HT1080 (cell line): ENCODE measurements at regions not wholly inside any gene's neighbourhood (a gene's known extent, or its start where the extent isn't known, plus 50 kb on each side); places are given as distances from the start of the nearest gene placed in this dataset.
"Not testable (repeated sequence)": the region's sequence is repeated elsewhere in the genome, so short reads cannot be mapped to it uniquely, and the experiment has no call there.

ENCODE experiments used
- DNase-seq: peaks from one replicate; pipeline ENCODE4 v3.0.0-alpha.2; 2015; ENCODE audit warnings: low read depth

GRCh38 chr1:228611707-228612106 is 123.6 kb upstream of the RHOU start:
- not testable (repeated sequence) for DNase-seq

- not testable (repeated sequence) for DNase-seq
These were observed 113.1 kb upstream of the RHOU start for GRCh38 chr1:228622002-228622716.

GRCh38 chr1:228626481-228626880 is 108.8 kb upstream of the RHOU start:
- DNase-seq = not testable (repeated sequence)

DNA sequence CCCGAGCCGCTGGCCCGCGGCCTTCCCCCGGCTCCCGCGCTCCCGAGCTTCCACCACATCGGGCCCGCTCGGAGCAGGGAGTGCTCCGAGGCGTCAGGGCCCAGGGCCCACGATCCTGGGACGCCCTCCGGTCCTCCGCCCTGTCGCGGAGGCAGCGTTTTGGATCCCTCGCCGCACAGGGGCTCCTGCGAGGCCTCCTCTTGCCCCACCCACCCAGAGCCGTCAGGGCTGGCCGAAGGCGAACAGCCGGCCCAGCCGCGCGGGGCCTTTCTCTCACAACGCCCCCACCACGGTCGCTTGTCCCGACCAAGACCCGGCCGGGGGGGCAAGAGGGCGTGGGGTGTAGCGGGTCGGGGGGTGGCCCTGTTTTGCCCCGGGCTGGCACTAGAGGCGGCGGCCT is 102.4 kb upstream of the RHOU start:
- DNase-seq = not testable (repeated sequence)

- not testable (repeated sequence) for DNase-seq
These were observed 100.0 kb upstream of the RHOU start for GRCh38 chr1:228635304-228635703.

GRCh38 chr1:228637529-228637928 is 97.8 kb upstream of the RHOU start:
- not testable (repeated sequence) for DNase-seq

GRCh38 chr1:228646717-228647522 is 88.4 kb upstream of the RHOU start:
- peak; percentile 34 for DNase-seq

DNA sequence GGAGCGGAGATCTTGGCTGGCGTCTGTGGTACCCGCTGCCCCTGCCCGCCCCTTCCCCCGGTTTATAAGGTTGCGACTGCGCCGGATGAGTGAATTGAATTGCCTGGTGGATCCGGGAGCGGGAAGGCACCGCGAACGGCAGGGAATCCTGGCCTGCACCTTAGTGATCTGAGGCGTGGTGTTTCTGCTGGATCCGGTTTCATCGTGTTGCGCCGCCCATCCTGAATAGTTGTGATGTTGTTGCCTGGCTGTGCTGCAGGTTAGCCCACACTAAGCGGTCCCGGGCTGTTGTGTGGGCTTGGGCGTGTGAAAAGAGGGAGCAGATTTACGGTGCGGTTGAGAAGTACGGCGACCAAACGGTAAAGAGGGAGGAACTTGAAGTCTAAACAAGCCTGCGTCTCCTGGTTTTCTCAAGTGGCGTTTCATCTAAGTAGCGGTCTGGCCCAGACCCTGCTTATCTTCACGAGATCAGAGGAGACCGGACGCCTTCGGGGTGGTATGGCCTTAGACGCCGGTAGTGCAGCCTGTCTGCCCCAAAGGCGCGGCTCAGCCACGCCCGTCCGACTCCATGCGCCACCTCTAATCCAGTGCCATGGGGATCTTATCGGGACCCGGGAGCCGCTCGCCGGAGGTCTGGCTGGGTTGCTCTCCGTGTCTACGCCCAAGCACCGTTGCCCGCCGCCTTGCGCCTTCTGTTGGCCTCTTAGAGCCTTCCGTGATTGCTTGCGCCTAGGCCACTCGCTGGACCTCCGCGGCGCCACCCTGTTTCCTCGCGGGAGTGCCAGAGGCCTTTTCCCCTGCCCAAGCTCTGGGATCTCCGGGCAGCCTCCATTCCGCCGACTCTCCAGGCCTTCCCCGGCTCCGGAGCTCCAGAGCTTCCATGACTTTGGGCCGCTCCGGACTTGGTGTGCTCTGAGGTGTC is 87.5 kb upstream of the RHOU start:
- DNase-seq = no peak

DNA sequence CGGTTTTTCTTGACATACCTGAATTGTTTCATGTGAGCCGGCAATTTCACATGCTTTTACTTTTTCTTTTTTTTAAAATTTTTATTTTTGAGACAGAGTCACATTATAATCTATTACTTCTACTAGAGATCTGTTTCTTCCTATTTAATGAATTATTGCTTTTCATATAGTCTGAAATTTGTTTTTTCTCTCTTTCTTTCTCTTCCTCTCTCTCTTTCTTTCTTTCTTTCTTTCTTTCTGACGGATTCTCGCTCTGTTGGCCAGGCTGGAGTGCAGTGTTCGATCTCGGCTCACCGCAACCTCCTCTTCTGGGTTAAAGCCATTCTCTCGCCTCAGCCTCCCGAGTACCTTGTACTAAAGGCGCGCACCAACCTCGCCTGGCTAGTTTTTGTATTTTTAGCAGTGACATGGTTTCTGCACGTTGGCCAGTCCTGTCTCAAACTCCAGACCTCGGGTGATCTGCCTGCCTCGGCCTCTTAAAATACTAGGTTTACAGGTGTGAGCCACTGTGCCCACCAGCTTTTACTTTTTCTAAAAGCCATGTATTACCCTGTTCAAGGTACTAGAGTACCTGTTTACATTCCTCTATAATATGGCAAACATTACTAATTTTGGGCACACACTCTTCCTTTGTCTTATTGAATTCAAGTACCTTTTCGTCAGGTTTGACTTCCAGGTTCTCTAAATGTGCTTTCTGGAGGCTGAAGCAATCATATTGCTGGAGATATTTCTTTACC is 86.5 kb upstream of the RHOU start:
- DNase-seq = no peak

DNA sequence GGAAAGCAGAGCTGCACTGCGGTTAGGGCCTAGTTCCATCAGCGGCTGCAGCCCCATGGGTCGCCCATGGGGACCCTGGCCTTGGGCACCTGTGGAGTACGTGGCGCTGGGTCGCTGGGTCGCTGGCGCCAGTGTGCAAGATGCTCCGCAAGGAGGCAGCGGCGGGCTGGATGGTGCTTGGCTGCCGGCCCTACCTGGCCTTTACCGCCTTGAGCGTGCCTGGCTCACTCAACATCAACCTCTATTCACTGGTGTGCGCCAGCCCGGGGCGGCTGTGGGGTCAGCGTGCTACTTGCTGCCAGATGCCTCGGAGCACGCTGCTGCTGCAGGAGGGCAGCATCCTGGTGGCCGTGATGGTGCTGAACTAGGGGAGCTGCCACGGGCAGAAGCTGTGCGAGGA is 85.1 kb upstream of the RHOU start:
- no peak for DNase-seq

- no peak for DNase-seq
These were observed 84.3 kb upstream of the RHOU start for GRCh38 chr1:228650946-228651345.

DNA sequence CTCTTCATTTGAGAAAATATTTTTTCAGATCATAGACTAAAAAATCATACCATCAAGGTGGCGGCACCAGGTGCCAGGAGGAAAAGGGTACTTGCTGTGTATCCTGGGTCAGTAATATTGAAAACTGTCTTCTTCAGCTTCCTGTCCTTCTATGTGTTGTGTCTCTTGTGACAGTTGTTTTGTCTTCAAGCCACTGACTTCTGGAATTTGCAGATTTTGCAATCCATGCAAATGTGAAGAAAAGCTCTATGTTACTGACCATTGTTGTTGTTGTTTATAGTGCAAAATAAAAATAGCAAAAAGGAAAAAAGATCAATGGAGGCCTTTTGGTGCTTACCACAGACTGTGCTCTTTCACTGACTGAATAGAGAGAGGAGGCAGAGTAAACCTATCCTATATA is 83.2 kb upstream of the RHOU start:
- DNase-seq = no peak

DNA sequence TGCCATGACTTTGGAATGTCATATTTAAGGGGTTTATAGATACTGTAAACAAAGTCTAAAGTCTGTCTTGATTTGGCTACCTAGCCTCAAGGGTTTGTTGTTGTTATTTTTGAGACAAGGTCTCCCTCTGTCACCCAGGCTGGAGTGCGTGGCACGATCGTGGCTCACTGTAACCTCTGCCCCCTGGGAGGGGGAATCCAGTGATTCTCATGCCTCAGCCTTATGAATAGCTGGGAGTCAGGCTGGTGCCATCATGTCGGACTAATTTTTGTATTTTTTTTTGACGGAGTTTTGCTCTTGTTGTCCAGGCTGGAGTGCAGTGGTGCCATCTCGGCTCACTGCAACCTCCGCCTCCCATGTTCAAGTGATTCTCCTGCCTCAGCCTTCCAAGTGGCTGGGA is 82.2 kb upstream of the RHOU start:
- DNase-seq = peak; percentile 50

DNA sequence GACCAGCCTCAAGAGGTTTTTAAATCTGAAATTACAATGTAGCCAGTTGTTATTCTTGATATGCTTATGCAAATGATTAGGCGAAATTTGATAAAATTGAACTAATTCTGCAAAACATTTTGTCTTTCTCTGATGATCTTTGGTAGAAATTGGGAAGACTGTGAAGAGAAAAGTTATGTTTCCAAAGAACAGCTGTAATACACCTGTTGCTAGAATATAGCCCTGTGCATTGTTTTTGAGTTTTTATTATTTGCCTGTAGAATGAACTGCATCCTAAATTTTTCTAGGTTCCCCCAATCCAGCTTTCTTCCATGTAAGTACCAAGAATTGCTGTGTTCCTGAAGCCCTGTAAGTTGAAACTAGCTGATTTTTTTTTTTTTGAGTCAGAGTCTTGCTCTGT is 81.5 kb upstream of the RHOU start:
- no peak for DNase-seq

GRCh38 chr1:228655796-228656394 is 79.4 kb upstream of the RHOU start:
- no peak for DNase-seq

DNA sequence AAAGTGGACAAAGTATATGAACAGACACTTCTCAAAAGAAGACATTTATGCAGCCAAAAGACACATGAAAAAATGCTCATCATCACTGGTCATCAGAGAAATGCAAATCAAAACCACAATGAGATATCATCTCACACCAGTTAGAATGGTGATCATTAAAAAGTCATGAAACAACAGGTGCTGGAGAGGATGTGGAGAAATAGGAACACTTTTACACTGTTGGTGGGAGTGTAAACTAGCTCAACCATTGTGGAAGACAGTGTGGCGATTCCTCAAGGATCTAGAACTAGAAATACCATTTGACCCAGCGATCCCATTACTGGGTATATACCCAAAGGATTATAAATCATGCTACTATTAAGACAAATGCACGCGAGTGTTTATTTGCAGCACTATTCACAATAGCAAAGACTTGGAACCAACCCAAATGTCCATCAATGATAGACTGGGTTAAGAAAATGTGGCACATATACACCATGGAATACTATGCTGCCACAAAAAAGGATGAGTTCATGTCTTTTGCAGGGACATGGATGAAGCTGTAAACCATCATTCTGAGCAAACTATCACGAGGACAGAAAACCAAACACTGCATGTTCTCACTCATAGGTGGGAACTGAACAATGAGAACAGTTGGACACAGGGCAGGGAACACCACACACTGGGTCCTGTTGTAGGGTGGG is 73.1 kb upstream of the RHOU start:
- not testable (repeated sequence) for DNase-seq

- DNase-seq = peak; percentile 44
These were observed 70.8 kb upstream of the RHOU start for GRCh38 chr1:228664399-228664914.

DNA sequence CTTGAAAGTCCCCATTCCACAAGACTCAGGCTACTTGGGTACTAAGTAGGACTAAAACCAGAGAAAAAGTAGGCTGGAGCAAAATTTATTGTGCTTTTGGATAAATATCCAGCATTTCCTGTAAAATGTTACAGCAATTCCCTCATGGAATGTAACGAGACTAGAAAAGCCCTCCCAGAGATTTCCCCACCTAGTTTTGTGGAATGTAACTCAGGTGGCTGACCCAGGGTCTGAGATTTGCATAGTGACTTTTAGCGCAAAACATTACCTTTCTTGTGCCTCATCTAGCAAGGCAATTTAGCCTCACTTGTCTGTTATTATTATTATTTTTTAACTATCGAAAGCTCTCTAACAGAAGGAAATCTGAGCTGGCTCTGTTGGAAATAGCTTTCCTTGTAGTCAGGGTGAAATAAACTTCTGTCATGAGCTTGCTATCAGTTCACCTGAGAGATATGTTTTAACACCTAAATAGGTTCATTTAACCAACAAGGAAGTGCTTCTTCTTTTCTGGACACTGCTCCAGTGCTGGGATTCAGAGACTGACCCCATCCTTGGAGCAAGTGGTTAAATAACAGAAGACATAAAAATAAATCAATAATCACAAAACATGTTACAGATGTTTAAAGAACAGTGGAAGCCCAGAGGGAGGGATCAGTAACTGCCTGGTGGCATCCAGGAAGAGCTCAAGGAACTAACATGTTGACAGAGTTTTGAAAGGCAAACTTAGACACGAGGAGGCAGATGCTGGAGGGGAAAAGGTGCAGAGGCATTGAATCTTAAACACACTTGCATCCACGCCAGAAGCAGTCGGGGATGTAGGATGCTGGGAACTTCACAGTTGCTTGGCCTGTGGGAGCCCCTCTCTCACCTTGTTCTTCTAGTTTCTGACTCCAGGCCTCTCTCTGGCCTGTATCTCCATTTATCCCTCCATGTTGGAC is 68.3 kb upstream of the RHOU start:
- DNase-seq = no peak
